Neural progenitor cell (in vitro differentiated cells): ENCODE measurements at regions not wholly inside any gene's neighbourhood (a gene's known extent, or its start where the extent isn't known, plus 50 kb on each side); places are given as distances from the start of the nearest gene placed in this dataset.

Experiments used
- DNase-seq: peaks from one replicate; pipeline ENCODE4 v3.0.0-alpha.2; 2016; ENCODE audit warnings: low spot score
- H2AFZ ChIP-seq: fragments of 200-600 bp; sonication (generic); replicated peaks from 2 replicates; pipeline ENCODE4 v1.6.1; 2016; ENCODE audit warnings: antibody characterized with exemption
- H3F3A ChIP-seq: fragments of 200-600 bp; sonication (generic); 2 replicates; pipeline ENCODE4 v1.6.1; 2016; ENCODE audit warnings: antibody characterized with exemption, low read depth
- H3K27ac ChIP-seq: fragments of 200-600 bp; sonication (generic); 2 replicates; pipeline ENCODE4 v1.5.1; 2016; ENCODE audit warnings: mild to moderate bottlenecking
- H3K27me3 ChIP-seq: fragments of 200-600 bp; sonication (generic); 2 replicates; pipeline ENCODE4 v1.6.1; 2016; ENCODE audit warnings: mild to moderate bottlenecking, moderate library complexity
- H3K36me3 ChIP-seq: fragments of 200-600 bp; sonication (generic); 2 replicates; pipeline ENCODE4 v1.5.1; 2016
- H3K4me1 ChIP-seq: fragments of 200-600 bp; sonication (generic); 2 replicates; pipeline ENCODE4 v1.6.1; 2016; ENCODE audit warnings: mixed run types
- H3K4me2 ChIP-seq: fragments of 200-600 bp; sonication (generic); 2 replicates; pipeline ENCODE4 v1.6.1; 2016
- H3K4me3 ChIP-seq: fragments of 200-600 bp; sonication (generic); 2 replicates; pipeline ENCODE4 v1.5.1; 2016
- H3K79me2 ChIP-seq: fragments of 200-600 bp; sonication (generic); 2 replicates; pipeline ENCODE4 v1.6.1; 2016; ENCODE audit warnings: low read depth
- H3K9ac ChIP-seq: fragments of 200-600 bp; sonication (generic); 2 replicates; pipeline ENCODE4 v1.6.1; 2016
- H3K9me3 ChIP-seq: fragments of 200-600 bp; sonication (generic); 2 replicates; pipeline ENCODE4 v1.5.1; 2016; ENCODE audit warnings: low read depth
- H4K20me1 ChIP-seq: fragments of 200-600 bp; sonication (generic); 2 replicates; pipeline ENCODE4 v1.6.1; 2016; ENCODE audit warnings: low read depth
- H3K27ac Mint-ChIP-seq: 3 replicates; pipeline ENCODE4 v1.8.0; 2021; ENCODE audit warnings: mixed read lengths
- H3K27me3 Mint-ChIP-seq: 2 replicates; pipeline ENCODE4 v1.8.0; 2022; ENCODE audit warnings: low read depth, mild to moderate bottlenecking, inconsistent platforms, moderate library complexity, mixed read lengths; ENCODE audit not compliant: insufficient read depth
- H3K36me3 Mint-ChIP-seq: 3 replicates; pipeline ENCODE4 v1.8.0; 2021; ENCODE audit warnings: mixed read lengths
- H3K4me1 Mint-ChIP-seq: 3 replicates; pipeline ENCODE4 v1.8.0; 2021; ENCODE audit warnings: mixed read lengths
- H3K4me3 Mint-ChIP-seq: 3 replicates; pipeline ENCODE4 v1.8.0; 2021; ENCODE audit warnings: mild to moderate bottlenecking, moderate library complexity, mixed read lengths
- H3K9me3 Mint-ChIP-seq: 3 replicates; pipeline ENCODE4 v1.8.0; 2020; ENCODE audit warnings: mixed read lengths
- EZH2 ChIP-seq: fragments of 200-600 bp; sonication (generic); IDR thresholded peaks from 2 replicates; pipeline ENCODE4 v1.6.1; 2017; ENCODE audit warnings: antibody characterized with exemption, mild to moderate bottlenecking, moderate library complexity
- EZH2phosphoT487 ChIP-seq: fragments of 200-600 bp; sonication (generic); IDR thresholded peaks from 2 replicates; pipeline ENCODE4 v1.6.1; 2017; ENCODE audit warnings: antibody characterized with exemption
- TF ChIP-seq, protein P1 (sequence below): fragments of 200-600 bp; sonication (generic); IDR thresholded peaks from 2 replicates; pipeline ENCODE4 v1.5.1; 2017; ENCODE audit warnings: antibody characterized with exemption, mild to moderate bottlenecking

DNA sequence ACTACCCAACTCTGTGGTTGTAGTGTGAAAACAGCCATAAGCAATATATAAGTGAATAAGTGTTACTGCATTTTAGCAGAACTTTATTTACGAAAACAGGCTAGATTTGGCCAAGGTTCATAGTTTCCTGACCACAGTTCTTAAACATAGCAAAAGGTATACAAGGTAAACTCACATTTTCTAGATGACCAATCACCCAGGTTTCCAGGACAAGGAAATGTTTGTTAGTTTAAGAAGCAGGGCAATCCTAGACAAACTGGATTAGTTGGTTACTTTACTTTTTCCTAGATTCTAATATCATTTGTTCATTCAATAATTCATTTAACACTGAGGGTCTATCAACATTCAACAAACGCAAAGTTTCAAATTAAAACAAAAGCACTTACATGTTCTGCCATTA lies 201.7 kb downstream of the SPRY2 start:
- H3K9ac ChIP-seq, result no peak overlapping the region
- Mint-ChIP-seq H3K27me3 (peaks cover 2% of the 10 kb centered on the region), H3K4me3 (no peak overlapping the region), H3K36me3 (peaks cover 3% of the 10 kb centered on the region), H3K4me1 (peaks cover 22% of the 10 kb centered on the region), H3K9me3 (peaks cover 2% of the 10 kb centered on the region), H3K27ac (no peak overlapping the region)
- TF ChIP-seq EZH2phosphoT487 (no peak), EZH2 (no peak)
- TF ChIP-seq, protein P1, sequence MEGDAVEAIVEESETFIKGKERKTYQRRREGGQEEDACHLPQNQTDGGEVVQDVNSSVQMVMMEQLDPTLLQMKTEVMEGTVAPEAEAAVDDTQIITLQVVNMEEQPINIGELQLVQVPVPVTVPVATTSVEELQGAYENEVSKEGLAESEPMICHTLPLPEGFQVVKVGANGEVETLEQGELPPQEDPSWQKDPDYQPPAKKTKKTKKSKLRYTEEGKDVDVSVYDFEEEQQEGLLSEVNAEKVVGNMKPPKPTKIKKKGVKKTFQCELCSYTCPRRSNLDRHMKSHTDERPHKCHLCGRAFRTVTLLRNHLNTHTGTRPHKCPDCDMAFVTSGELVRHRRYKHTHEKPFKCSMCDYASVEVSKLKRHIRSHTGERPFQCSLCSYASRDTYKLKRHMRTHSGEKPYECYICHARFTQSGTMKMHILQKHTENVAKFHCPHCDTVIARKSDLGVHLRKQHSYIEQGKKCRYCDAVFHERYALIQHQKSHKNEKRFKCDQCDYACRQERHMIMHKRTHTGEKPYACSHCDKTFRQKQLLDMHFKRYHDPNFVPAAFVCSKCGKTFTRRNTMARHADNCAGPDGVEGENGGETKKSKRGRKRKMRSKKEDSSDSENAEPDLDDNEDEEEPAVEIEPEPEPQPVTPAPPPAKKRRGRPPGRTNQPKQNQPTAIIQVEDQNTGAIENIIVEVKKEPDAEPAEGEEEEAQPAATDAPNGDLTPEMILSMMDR, result no peak
- peaks cover 4% of the 10 kb centered on the region for H3F3A ChIP-seq
- no peaks in the 10 kb centered on the region for H3K79me2 ChIP-seq
- no peaks in the 10 kb centered on the region for H4K20me1 ChIP-seq
- no peak overlapping the region for H3K4me2 ChIP-seq
- no peak overlapping the region for H2AFZ ChIP-seq
- H3K27ac ChIP-seq, result no peak overlapping the region
- DNase-seq, result no peak
- no peaks in the 10 kb centered on the region for H3K27me3 ChIP-seq
- H3K36me3 ChIP-seq, result no peaks in the 10 kb centered on the region
- H3K4me1 ChIP-seq, result peaks cover 9% of the 10 kb centered on the region
- H3K4me3 ChIP-seq, result no peak overlapping the region
- H3K9me3 ChIP-seq, result no peaks in the 10 kb centered on the region

DNA sequence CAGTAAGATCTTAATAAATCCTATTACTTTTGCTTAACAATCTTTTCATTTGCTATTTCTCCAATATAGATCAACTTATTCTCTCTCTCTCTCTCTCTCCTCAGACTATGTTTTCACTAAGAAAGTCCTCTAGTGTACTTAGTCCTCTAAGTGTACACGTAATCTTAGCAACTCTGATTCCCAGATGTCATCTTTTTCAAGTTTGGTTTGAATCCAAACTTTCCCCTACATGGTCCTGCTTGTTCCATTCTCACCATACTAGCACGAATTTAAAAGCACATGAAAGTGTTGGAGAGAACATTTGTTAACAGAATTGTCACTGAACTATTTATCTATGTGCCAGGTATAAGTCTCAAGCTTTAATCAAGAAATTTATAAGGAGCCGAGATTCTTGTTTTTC lies 202.9 kb downstream of the SPRY2 start:
- H3K4me1 ChIP-seq, result peaks cover 21% of the 10 kb centered on the region
- peaks cover 34% of the 10 kb centered on the region for H3K4me1 Mint-ChIP-seq
- H4K20me1 ChIP-seq, result no peaks in the 10 kb centered on the region

DNA sequence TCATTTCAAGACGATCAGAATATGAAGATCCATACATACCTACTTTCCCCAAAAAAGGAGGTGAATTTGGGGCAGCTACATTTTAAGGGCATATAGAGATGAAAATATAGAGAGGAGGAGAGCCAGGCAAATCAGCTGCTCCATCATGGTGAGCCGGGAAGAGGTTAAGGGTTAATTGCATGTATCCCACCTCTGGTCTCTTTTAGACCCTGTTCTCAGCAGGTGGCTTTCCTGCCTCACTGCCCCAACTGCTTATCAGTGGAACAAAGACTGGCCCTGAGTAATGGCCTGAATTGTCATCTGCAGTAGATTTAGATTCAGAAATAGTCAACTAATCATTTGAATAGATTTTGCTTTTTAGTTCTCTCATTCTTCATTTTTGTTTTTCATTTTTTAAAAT lies 206.6 kb downstream of the SPRY2 start:
- Histone ChIP-seq H3K79me2 (no peaks in the 10 kb centered on the region), H3K36me3 (no peaks in the 10 kb centered on the region), H3K4me2 (peak overlapping the region; percentile 67), H3K27ac (peak overlapping the region; percentile 71), H2AFZ (peak overlapping the region; percentile 15), H3K9me3 (no peaks in the 10 kb centered on the region), H3F3A (peaks cover 22% of the 10 kb centered on the region), H3K4me1 (peaks cover 47% of the 10 kb centered on the region), H3K4me3 (no peak overlapping the region), H4K20me1 (no peaks in the 10 kb centered on the region), H3K9ac (no peak overlapping the region), H3K27me3 (no peaks in the 10 kb centered on the region)
- Mint-ChIP-seq H3K36me3 (peaks cover 3% of the 10 kb centered on the region), H3K27ac (peak overlapping the region; percentile 32), H3K9me3 (peaks cover 2% of the 10 kb centered on the region), H3K27me3 (peaks cover 4% of the 10 kb centered on the region), H3K4me1 (peaks cover 45% of the 10 kb centered on the region), H3K4me3 (peak overlapping the region; percentile 85)
- peak; percentile 73 for DNase-seq
- TF ChIP-seq, protein P1, result no peak
- TF ChIP-seq EZH2 (no peak), EZH2phosphoT487 (no peak)

More for the DNA sequence above, 202.9 kb downstream of the SPRY2 start:
- H3K9ac ChIP-seq, result no peak overlapping the region
- H3K27me3 Mint-ChIP-seq, result peaks cover 2% of the 10 kb centered on the region
- no peak overlapping the region for H3K4me3 ChIP-seq
- H3K4me3 Mint-ChIP-seq, result no peak overlapping the region
- H3K9me3 ChIP-seq, result no peaks in the 10 kb centered on the region
- H3K27ac ChIP-seq, result no peak overlapping the region
- H3F3A ChIP-seq, result peaks cover 16% of the 10 kb centered on the region
- no peaks in the 10 kb centered on the region for H3K36me3 ChIP-seq
- TF ChIP-seq EZH2 (no peak), EZH2phosphoT487 (no peak)
- TF ChIP-seq, protein P1, result no peak
- no peaks in the 10 kb centered on the region for H3K27me3 ChIP-seq
- peaks cover 3% of the 10 kb centered on the region for H3K36me3 Mint-ChIP-seq
- no peak overlapping the region for H2AFZ ChIP-seq
- H3K4me2 ChIP-seq, result no peak overlapping the region
- no peak for DNase-seq
- peaks cover 2% of the 10 kb centered on the region for H3K9me3 Mint-ChIP-seq
- H3K27ac Mint-ChIP-seq, result no peak overlapping the region
- no peaks in the 10 kb centered on the region for H3K79me2 ChIP-seq
